Occipital lobe (tissue), 1 donor: ENCODE measurements at regions not wholly inside any gene's neighbourhood (a gene's known extent, or its start where the extent isn't known, plus 50 kb on each side); places are given as distances from the start of the nearest gene placed in this dataset.

Source experiments
- DNase-seq: peaks from one replicate; lab custom pipeline; 2025; lab: John Stamatoyannopoulos, UW

DNA sequence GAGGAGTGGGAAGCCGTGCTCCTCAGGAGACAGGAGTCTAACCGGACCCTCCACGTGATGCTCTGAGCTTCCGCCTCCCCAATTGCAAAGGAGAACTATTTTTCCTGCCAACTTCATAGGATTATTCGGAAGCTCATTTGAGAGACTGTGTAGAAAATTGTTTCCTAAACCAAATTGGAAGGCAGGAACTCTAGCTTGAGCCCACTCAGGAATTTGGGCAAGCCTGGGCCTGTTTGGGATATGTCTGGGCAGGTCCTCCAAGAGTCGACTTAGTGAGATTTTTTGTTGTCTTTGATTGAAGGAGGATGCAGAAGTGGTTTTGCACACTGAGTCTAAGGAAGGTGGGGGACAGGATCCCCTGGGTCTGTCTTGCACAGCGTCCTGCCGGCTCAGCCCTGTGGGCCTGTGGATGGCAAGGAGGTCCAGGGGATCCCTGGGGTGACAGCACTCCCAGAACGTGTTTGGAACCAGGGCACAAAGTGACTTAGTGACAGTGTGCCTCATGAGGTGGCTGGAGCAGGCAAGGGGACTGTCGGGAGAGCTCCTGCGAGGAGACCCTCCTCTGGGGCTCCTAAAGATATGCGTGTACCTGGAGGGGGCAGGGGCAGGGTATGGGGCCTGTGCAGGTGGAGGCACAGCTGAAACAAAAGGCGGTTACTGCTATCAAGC is 283.3 kb downstream of the NSG2 start:
- no peak for DNase-seq

DNA sequence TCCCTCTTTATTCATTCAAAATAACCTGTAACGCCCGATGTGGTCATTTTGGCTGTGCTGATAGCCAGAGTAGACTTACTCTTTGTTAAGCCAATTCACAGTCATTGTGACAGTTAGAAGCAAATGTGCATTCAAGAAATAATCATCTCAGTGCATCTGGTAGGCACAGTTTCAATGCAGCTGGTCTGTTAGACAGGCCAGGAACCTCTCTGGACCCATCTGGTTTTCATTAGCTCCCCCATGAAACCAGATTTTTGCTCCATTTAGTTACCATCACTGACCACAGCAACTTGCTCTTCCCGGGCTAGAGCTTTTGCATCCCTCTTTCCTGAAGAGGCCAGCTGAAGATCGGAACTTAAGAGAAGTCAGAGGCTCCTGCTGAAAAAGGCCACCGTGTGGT is 284.2 kb downstream of the NSG2 start:
- no peak for DNase-seq

DNA sequence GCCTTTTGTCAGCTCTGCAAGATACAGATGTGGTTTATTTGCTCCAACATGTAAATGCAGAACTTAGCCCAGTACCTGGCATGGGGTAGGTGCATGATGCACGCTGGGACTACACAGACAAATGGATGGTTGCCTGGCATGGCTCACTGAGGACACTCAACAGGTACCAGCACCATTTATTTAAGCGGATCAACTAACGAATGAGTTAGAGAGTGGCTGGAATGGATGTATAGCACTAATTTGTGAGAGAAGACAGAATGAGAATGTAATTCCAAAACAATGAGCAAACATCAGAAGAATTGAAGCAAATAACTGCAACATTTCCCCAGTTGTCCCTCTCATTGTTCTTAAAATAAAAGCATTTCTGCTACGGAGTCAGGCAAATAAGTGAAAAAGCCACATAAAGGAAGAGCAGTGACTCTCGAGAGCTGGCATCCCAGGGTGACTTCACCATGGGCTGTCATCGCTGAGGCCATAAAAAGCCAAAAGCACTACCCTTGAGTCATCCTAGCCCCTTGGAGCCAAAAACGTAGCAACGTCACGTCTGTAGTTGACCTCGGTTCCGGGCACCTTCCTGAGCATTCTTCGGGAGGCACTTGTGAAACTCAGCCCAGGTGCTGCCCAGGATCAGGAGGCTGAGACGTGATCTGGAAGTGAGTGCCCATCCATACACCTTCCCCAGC is 290.3 kb downstream of the NSG2 start:
- DNase-seq: no peak

DNA sequence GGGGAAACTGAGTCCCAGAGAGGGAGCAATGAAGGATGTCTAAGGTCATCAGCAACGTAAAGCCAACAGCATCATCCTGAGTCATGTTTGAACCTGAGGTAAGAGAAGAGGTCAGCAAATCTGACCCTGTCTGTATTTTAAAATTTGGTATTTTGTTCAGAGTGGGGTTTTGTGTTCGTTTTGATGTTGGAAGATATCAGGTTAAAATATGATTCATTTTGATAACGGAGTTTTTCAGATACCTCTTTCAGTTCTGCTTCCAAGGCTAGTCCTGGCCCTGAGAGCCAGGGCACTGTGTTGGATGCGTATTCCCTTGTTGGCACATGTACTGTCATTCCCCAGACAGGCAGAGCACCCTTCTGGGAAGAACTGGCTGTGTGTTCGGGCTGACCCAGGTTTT is 291.0 kb downstream of the NSG2 start:
- no peak for DNase-seq

DNA sequence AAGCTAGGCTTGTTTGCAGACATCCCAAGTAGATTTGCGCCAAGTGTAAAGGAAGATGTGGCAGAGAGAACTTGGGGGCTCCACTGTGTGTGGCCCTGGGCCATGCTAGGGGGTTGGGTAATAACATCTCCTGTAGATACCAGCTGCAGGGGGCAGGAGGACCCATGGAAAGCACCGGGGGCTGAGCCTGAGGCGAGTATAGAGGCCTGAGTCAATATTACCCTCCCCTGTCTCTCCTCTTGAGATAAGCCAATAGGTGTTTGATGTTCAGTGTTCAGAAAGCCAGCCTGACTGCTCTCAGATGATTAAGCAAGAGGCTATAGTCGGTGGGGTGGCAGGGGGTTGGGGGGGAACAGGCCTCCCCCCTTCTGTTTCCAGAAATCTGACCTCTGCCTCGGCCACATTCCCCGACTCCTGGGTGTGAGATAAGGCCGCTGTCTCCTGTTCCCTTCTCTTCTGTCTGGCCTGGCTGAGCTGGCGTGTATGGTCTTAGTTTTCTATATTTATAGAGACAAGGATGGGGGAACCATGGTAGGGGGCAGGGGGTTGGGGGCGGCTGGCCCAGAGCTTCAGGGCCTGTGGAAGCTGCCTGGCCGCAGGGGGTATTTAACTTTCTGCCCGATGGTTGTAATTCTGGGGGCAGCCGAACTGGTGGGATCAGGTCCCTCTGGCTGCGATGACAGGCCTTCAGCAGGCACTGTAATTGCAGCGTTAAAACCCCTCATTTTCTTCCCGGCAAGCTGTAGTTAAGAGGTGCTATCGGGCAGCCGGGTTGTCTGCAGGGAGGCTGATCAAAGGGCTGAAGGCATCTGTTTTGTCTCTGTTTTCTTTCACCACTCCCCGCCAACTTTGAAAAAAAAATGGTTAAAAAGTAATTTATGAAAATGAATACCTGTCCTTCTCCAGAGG is 292.0 kb downstream of the NSG2 start:
- DNase-seq: no peak

DNA sequence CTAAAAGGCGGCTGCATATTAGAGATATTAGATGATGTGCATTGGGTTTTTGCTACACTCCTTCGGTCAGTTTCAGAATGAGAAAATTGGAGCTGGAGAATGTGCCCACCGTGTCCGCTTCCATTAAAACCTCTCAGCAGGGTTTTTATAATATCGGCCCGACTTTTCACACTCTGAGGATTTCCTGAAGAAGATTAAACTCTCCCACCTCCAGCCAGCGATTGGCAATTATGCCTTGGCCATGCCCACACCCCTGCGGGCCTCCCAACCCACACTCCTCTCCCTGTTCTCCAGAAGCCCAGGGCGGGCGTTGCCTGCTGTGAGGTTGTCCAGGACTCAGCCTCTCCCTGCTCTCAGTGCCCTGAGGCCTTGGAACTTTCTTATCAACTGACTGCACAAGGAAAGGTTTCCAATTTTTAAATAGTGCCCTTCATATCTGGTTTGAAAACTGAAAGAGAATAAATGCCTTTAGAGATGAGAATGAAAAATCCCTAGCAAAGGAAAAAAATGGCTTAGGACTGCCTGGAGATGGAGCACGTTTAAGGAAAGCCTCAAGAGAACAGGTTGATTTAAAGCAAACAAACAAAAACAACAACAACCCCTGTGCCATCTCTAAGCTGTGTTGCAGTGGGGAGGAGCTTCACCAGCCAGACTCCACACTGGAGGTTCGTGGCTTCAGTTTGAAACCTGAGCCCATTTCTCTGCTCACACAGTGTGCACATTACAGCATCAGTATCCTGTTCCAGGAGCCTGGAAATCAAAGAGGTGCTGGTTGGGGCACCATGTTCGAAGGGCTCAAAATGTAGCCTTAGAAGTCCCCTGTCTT is 292.9 kb downstream of the NSG2 start:
- no peak for DNase-seq

DNA sequence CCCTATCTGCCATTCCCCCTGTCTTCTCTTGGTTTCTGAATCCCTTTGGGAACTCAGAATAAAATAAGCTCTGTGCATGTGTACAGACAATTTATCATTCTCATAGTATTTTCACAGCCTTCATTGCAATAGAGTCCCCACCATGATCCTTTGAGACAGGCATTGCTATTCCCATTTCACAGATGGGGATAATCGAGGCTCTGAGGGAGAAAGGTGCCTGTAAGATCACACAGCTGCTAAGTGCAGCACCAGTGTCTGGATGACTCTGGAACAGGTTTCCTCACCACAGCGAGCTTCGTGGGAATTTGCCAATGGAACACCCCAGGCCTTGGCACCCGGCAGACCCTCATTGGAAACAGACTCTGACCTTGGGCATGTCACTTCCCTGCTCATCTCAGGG is 293.6 kb downstream of the NSG2 start:
- no peak for DNase-seq

DNA sequence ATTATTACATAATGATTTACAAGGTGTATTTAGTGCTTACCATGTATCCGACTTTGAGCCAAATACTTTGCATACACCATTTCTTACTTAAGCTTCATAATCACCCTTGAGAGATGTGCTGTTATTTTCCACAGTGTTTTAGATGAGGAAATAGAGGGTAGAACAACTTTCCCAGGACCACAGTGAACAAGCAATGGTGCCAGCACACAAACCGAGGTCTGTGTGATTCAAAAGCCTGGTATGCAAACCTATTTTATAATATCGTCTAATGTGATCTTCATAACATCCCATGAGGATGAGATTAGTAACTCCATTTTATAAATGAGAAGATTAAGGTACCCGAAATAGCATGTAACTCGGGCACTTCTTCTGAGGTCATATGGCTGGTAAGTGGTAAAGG is 294.7 kb downstream of the NSG2 start:
- DNase-seq: no peak

DNA sequence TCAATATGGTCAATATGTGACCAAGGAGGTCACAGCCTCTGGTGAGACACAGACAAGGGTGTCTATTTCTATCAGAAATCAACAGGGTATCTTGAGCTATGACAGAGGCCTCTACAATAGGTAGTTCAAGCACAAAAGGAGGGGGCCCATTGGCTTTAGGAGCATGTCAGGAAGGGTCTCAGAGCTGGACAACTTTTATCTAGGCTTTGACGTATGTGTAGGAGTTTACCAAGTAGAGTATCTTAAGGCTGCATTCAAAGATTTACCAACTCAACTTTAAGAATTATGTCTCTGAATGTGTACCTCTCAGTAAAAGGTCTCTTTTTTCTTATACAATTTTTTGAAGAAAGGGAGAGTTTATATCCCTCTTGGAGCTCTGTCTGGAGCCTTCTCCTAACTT is 297.2 kb downstream of the NSG2 start:
- no peak for DNase-seq

DNA sequence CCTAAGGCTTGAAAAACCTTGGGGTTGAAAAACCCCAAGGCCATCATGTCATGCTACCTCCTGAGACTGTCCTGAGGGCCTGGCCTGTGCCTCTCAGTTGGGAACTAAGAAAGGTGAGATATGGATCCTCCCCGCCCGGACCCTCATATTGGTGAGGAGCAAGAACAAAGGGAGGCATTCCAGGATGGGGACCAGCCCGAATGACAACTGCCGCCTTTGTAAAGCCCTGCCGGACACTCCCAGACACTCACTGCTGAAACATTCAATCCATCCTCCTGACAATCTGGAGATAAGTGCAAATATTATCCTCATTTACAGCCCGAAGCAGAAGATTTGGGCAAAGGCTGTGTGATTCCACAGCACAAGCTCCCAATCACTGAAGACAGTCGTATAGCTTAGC is 298.3 kb downstream of the NSG2 start:
- no peak for DNase-seq

DNA sequence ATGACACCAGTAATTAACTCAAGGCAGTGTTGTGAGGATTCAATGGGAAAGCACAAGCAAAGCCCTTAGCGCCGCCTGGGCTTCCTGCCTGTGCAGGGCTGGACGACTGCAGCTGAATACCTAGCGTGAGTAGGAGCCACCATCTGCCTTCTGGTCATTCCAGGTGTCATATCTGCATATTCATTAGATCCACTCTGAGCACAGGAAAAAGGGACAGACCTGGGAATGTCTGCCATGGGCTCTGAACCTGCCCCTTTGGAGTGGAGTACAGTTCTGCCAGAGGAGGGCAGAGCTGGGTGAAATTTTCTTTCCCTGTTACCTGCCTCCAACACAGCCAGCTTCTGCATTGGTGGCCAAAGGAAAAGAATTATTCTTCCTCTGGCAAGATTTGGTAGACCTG is 298.8 kb downstream of the NSG2 start:
- no peak for DNase-seq

DNA sequence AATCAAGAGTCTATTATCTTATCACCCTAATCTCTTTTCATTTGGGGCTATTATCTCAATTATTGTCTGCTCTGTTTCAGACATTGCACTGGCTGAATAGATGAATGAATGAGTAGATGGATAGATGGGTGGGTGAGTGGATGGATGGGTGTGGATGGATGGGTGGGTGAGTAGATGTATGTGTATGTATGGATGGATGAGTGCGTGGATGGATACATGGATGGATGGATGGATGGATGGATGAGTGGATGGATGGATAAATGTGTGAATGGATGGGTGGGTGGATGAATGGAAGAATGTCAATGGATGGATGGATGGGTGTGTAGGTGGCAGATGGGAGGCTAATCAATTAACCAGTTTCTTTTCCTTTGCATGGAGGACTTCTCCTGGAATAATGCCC is 301.7 kb downstream of the NSG2 start:
- no peak for DNase-seq

DNA sequence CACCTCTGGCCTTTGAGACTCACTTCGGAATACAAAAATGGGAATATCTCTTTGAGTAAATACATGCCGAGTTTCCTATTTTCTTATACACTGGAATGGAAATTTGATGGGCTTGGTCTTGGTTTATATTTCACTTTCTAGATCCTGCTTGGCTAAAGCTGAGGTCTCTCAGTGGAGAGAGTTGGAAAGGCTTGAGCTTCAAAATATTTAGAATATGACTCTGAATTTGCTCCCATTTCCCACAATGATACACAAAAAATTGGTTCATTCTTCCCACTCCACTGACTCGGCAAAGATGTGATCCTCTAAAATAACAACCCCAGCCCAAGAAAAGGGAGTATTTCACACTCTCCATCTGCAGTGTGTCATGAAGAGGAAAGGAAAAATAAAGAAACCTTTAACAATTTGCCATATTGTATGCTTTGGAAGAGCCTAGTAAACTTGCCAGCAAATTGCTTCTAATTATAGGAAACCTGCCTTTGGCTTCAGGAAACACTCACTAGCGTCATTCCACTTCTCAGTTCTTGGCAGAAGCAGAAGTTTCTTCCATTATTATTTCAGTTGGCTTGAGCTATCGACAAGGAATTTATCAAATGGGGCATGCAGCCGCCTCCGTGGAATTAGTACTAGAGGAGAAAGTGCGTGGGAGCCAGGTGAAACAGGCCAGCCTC is 302.9 kb downstream of the NSG2 start:
- DNase-seq: no peak

DNA sequence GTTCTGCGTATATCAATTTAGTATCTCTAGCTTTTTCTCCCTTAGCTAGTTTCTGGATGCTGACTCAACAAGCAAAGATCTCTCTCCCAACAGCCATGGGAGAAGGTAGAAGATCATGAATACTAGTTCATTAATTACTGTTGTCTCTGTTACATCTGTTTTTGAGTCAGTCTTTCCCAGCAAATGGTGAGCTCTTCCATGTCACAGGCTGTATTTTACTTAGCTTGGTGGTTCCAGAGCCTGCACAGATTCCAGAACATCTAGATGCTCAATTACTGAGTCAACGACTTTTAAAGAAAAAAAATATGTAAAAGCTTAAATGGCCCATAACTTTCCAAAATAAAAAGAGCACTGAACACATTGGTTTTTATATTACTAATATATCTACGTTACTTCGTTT is 307.2 kb downstream of the NSG2 start:
- no peak for DNase-seq

DNA sequence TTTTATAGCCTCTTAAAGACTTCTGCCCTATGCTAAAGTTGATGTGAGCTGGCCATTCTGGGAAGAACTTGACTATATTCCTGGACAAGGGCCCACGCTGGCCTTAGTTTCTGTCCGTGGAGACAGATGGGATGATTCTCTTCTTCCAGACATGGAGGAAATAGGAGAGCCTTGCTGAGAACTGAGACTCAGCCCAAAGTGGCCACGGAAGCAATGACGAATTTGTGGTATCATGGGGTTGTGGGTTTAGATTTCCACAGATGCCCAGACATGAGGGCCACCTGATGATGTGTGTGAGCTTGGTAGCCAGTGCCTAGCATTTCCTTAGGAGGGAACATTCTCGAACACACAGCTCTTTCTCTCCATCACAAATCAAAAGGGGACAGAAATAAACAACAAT is 309.1 kb downstream of the NSG2 start:
- no peak for DNase-seq

DNA sequence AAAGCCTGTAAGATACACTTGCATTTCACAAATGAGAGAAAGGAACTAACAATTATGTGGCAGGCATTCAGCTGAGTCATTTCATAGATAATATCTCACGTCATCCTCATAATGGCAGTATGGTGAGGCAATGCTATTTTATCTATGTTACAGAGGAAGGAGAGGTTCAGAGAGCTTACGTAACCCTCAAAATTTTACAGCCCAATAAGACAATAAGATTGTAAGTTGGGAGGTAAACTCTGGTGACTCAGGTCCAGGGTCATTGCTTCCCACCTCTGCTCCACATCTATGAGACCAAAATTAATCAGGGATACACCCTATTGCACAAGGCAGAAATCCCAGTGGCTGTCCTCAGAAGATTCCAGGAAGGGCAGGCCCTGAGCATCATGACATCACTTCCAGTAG is 309.7 kb downstream of the NSG2 start:
- no peak for DNase-seq

DNA sequence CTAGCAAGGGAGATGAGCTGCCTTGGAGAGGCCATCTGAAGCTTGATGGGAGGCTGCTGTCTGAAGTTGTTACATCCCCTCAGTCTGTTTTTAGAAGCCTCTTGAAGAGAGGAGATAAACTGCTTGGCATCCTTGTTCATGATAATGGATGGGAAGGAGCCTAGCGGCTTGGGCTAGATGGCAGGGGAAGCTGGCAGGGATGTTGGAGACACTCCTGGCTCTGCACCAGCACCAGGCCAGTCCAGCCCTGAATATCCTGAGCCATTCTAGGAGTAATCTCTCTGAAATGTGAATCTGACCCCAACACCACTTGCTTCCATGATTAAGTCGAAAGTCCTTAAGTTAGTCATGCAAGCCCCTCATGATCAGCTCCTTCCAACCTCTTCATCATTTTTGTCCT is 310.5 kb downstream of the NSG2 start:
- no peak for DNase-seq

DNA sequence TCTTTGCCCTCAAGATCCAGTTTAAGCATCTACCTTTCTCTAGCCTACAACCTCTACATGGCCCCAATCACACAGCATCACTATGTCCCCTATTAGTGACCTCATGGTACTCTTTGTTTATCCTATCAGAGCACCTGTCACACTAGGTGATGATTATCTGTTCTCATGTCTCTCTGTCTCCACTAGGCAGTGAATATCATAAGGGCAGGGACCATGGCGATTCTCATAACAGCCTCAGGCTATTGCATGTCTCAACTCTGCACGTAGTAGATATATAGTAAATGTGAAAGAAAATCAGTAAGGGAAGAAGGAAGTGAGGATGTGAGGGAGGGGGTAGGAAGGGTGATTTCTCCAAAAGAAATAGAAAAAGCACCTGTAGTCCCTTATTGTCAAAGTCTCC is 311.0 kb downstream of the NSG2 start:
- no peak for DNase-seq

DNA sequence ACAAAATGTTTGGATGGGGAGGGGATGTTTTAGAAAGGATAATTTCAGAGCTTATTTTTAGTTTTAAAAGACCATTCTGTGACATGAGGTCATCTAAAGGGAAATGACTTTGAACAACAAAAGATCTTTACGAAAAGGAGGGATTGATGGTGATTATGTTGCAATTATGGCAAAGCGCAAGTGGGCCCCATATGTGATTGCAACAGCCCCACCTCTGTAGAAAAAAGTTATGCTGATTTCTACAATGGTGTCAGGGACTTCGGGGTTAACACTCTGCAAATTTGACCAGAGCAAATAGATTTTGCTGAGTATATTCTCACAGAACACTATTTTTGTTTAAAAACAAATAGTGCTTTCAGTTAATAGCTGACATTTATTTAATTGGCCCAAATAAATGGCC is 312.8 kb downstream of the NSG2 start:
- no peak for DNase-seq

DNA sequence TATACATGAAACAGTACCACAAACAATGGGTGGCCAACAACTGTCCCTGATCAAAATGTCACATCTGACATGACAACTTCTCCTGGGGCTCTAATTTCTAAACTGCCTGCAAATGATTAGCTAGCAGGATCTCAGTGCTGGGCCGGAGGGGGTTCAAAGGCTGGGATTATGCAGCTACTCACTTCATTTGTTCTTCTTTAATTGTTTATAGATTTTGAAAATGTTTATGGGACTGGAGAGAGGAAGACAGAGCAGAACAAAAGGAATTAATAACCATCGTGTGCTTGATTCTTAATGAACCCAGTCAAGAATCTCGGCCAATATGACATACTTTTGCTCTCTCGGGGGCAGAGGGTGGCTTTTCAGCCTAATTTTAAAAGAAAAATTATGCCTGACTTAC is 313.6 kb downstream of the NSG2 start:
- DNase-seq: no peak

DNA sequence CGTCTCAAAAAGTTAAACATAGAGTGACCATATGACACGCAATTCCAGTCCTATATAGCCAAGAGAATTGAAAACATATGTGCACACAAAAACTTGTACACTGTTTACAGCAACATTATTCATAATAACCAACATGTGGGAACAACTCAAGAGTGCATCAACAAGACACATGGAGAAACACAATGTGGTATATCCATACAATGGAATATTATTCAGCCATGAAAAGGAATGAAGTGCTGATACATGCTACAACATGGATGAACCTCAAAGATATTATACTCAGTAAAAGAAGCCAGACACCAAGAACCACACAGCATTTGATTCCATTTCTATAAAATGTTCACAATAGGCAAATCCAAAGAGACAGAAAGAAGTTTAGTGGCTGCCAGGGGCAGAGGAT is 317.0 kb downstream of the NSG2 start:
- DNase-seq: no peak
